Hepatocyte (in vitro differentiated cells): ENCODE measurements at regions not wholly inside any gene's neighbourhood (a gene's known extent, or its start where the extent isn't known, plus 50 kb on each side); places are given as distances from the start of the nearest gene placed in this dataset.

ENCODE experiments used
- DNase-seq: peaks from one replicate; pipeline ENCODE4 v3.0.0-alpha.2; 2016; ENCODE audit warnings: low spot score
- H2AFZ ChIP-seq: fragments of 200-600 bp; sonication (generic); 2 replicates; pipeline ENCODE4 v1.6.0; 2016; ENCODE audit warnings: antibody characterized with exemption, mild to moderate bottlenecking
- H3K27ac ChIP-seq: fragments of 200-600 bp; sonication (generic); 2 replicates; pipeline ENCODE4 v1.5.1; 2016; ENCODE audit warnings: mild to moderate bottlenecking
- H3K27me3 ChIP-seq: fragments of 200-600 bp; sonication (generic); 2 replicates; pipeline ENCODE4 v1.6.1; 2016
- H3K36me3 ChIP-seq: fragments of 200-600 bp; sonication (generic); replicated peaks from 2 replicates; pipeline ENCODE4 v1.5.1; 2016; ENCODE audit warnings: low read depth; ENCODE audit not compliant: insufficient read depth
- H3K4me1 ChIP-seq: fragments of 200-600 bp; sonication (generic); 2 replicates; pipeline ENCODE4 v1.5.1; 2016; ENCODE audit warnings: mild to moderate bottlenecking, moderate library complexity; ENCODE audit not compliant: insufficient read depth
- H3K4me2 ChIP-seq: fragments of 200-600 bp; sonication (generic); 2 replicates; pipeline ENCODE4 v1.6.0; 2016
- H3K4me3 ChIP-seq: fragments of 200-600 bp; sonication (generic); 2 replicates; pipeline ENCODE4 v1.5.1; 2016; ENCODE audit warnings: mild to moderate bottlenecking
- H3K79me2 ChIP-seq: fragments of 200-600 bp; sonication (generic); 2 replicates; pipeline ENCODE4 v1.6.0; 2017; ENCODE audit warnings: mild to moderate bottlenecking
- H3K9me2 ChIP-seq: fragments of 200-600 bp; sonication (generic); replicated peaks from 2 replicates; pipeline ENCODE4 v1.6.0; 2017; ENCODE audit warnings: mild to moderate bottlenecking; ENCODE audit not compliant: insufficient read depth
- H3K9me3 ChIP-seq: fragments of 200-600 bp; sonication (generic); 2 replicates; pipeline ENCODE4 v1.5.1; 2016; ENCODE audit warnings: low read depth, mild to moderate bottlenecking
- H4K20me1 ChIP-seq: fragments of 200-600 bp; sonication (generic); 2 replicates; pipeline ENCODE4 v1.6.0; 2016; ENCODE audit warnings: mild to moderate bottlenecking; ENCODE audit not compliant: insufficient read depth, poor library complexity, severe bottlenecking
- CTCF ChIP-seq: fragments of 200-600 bp; sonication (generic); IDR thresholded peaks from 2 replicates; pipeline ENCODE4 v1.5.1; 2016; ENCODE audit warnings: antibody characterized with exemption, mild to moderate bottlenecking; ENCODE audit not compliant: poor library complexity
- EZH2 ChIP-seq: fragments of 200-600 bp; sonication (generic); IDR thresholded peaks from 2 replicates; pipeline ENCODE4 v1.6.1; 2016; ENCODE audit warnings: antibody characterized with exemption, mild to moderate bottlenecking, borderline replicate concordance
- EZH2phosphoT487 ChIP-seq: fragments of 200-600 bp; sonication (generic); IDR thresholded peaks from one replicate; pipeline ENCODE4 v1.6.1; 2018; ENCODE audit warnings: antibody characterized with exemption, mild to moderate bottlenecking, low read depth, moderate library complexity; ENCODE audit not compliant: unreplicated experiment, severe bottlenecking
- WGBS: methylation state at CpG from one replicate; pipeline ENCODE4 v1.1.6; 2016; ENCODE audit warnings: low lambda C conversion rate; ENCODE audit errors: missing lambda C conversion rate; 5-methylcytosine and 5-hydroxymethylcytosine counted together

GRCh38 chr1:80520949-80521348 lies 1279.8 kb upstream of the ADGRL2 start:
- no peaks in the 10 kb centered on the region for H4K20me1 ChIP-seq
- TF ChIP-seq CTCF: no peak
- no peak for TF ChIP-seq EZH2phosphoT487
- TF ChIP-seq EZH2: no peak
- no peaks in the 10 kb centered on the region for H3K27me3 ChIP-seq
- WGBS: no CpG with 5 or more reads among the region's 1 CpG
- no peak overlapping the region for H2AFZ ChIP-seq
- H3K27ac ChIP-seq: no peak overlapping the region
- no peaks in the 10 kb centered on the region for H3K79me2 ChIP-seq
- H3K4me1 ChIP-seq: no peaks in the 10 kb centered on the region
- DNase-seq: no peak
- H3K9me2 ChIP-seq: no peaks in the 10 kb centered on the region
- H3K9me3 ChIP-seq: no peaks in the 10 kb centered on the region
- H3K4me2 ChIP-seq: no peak overlapping the region
- H3K36me3 ChIP-seq: no peaks in the 10 kb centered on the region
- no peak overlapping the region for H3K4me3 ChIP-seq

- H3K4me2 ChIP-seq: no peak overlapping the region
- no peak overlapping the region for H3K4me3 ChIP-seq
- H3K27me3 ChIP-seq: no peaks in the 10 kb centered on the region
- H3K79me2 ChIP-seq: no peaks in the 10 kb centered on the region
- 100% methylated on average over 1 of the region's 1 CpG for WGBS
- no peak overlapping the region for H3K27ac ChIP-seq
- no peaks in the 10 kb centered on the region for H3K9me2 ChIP-seq
- H4K20me1 ChIP-seq: no peaks in the 10 kb centered on the region
- H2AFZ ChIP-seq: no peak overlapping the region
- DNase-seq: no peak
- TF ChIP-seq EZH2phosphoT487 (no peak), CTCF (no peak), EZH2 (no peak)
- H3K4me1 ChIP-seq: no peaks in the 10 kb centered on the region
- H3K36me3 ChIP-seq: no peaks in the 10 kb centered on the region
- H3K9me3 ChIP-seq: no peaks in the 10 kb centered on the region
Observed at GRCh38 chr1:80517062-80517461, 1283.7 kb upstream of the ADGRL2 start.

GRCh38 chr1:80509965-80510522 lies 1290.7 kb upstream of the ADGRL2 start:
- Histone ChIP-seq H3K9me2 (no peaks in the 10 kb centered on the region), H3K4me2 (no peak overlapping the region), H3K4me1 (no peaks in the 10 kb centered on the region), H3K4me3 (no peak overlapping the region), H3K9me3 (no peaks in the 10 kb centered on the region), H3K27ac (no peak overlapping the region), H2AFZ (no peak overlapping the region), H3K27me3 (no peaks in the 10 kb centered on the region), H3K79me2 (no peaks in the 10 kb centered on the region), H4K20me1 (no peaks in the 10 kb centered on the region), H3K36me3 (no peaks in the 10 kb centered on the region)
- 98% methylated on average over 2 of the region's 2 CpGs for WGBS
- TF ChIP-seq EZH2phosphoT487: no peak
- no peak for TF ChIP-seq CTCF
- no peak for TF ChIP-seq EZH2
- no peak for DNase-seq

GRCh38 chr1:80506216-80506615 lies 1294.5 kb upstream of the ADGRL2 start:
- no peaks in the 10 kb centered on the region for H3K79me2 ChIP-seq
- H2AFZ ChIP-seq: no peak overlapping the region
- H3K27ac ChIP-seq: no peak overlapping the region
- no peaks in the 10 kb centered on the region for H3K4me1 ChIP-seq
- TF ChIP-seq CTCF (no peak), EZH2 (no peak), EZH2phosphoT487 (no peak)
- no peaks in the 10 kb centered on the region for H4K20me1 ChIP-seq
- H3K9me2 ChIP-seq: no peaks in the 10 kb centered on the region
- no peaks in the 10 kb centered on the region for H3K27me3 ChIP-seq
- no peak for DNase-seq
- 88% methylated on average over 2 of the region's 2 CpGs for WGBS
- no peak overlapping the region for H3K4me3 ChIP-seq
- H3K36me3 ChIP-seq: no peaks in the 10 kb centered on the region
- H3K4me2 ChIP-seq: no peak overlapping the region
- no peaks in the 10 kb centered on the region for H3K9me3 ChIP-seq
